ENCODE measurements at regions not wholly inside any gene's neighbourhood (a gene's known extent, or its start where the extent isn't known, plus 50 kb on each side); places are given as distances from the start of the nearest gene placed in this dataset.

DNA sequence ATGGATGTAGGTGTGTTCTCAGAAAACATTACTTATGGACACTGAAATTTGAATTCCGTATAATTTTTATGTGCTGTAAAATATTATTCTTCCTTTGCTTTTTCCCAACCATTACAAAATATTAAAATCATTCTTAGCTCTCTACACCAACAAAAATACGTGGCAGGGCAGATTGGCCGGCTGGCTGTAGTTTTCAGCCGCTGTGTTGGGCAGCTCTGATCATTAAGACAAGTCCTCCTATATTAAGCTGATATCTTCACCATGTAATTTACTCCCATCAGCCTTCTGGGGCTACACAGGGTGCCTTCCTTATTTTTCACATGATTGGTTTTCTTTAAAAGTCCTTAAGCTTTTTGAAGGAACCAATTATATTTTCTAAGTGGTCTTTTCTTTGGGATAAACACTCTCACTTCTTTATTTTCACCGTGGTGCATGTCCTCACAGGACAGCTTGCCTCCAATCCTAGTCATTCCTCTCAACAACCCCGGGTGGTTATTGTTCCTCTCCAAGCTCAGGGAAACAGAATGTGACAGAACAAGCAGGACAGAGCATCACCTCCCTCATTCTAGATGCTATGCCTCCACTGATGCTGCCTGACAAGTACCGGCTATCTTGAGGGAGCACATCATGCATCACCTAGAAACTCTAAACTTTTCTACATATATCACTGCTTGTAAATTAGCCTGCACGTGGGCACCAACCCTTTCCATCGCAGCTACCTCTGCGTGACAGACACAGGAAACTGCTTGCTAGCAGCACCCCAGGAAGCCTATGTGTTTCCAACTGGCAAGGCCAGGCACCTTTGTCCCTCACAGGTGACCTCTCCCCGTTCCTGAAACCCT is 362.3 kb downstream of the MYCN start:
- H3K27ac ChIP-seq: no peak overlapping the region
- no peaks in the 10 kb centered on the region for H3K27me3 ChIP-seq
- H3K36me3 ChIP-seq: no peaks in the 10 kb centered on the region
- H3K9me3 ChIP-seq: no peaks in the 10 kb centered on the region
- intact Hi-C loops (cut with DNase I): no loop called here
- no peak for DNase-seq (ENCODE audit: extremely low spot score in 2 of 2)
- no peak overlapping the region for H3K4me3 ChIP-seq
- TF ChIP-seq POLR2A (IDR thresholded peaks at IDR 0.05): no peak
- TF ChIP-seq, protein P1, sequence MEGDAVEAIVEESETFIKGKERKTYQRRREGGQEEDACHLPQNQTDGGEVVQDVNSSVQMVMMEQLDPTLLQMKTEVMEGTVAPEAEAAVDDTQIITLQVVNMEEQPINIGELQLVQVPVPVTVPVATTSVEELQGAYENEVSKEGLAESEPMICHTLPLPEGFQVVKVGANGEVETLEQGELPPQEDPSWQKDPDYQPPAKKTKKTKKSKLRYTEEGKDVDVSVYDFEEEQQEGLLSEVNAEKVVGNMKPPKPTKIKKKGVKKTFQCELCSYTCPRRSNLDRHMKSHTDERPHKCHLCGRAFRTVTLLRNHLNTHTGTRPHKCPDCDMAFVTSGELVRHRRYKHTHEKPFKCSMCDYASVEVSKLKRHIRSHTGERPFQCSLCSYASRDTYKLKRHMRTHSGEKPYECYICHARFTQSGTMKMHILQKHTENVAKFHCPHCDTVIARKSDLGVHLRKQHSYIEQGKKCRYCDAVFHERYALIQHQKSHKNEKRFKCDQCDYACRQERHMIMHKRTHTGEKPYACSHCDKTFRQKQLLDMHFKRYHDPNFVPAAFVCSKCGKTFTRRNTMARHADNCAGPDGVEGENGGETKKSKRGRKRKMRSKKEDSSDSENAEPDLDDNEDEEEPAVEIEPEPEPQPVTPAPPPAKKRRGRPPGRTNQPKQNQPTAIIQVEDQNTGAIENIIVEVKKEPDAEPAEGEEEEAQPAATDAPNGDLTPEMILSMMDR (IDR thresholded peaks at IDR 0.05): no peak
- TF ChIP-seq POLR2AphosphoS5 (IDR thresholded peaks at IDR 0.05; ENCODE audit: insufficient read depth in 1 of 2, low read depth in 1 of 2): no peak
- no peaks in the 10 kb centered on the region for H3K4me1 ChIP-seq

DNA sequence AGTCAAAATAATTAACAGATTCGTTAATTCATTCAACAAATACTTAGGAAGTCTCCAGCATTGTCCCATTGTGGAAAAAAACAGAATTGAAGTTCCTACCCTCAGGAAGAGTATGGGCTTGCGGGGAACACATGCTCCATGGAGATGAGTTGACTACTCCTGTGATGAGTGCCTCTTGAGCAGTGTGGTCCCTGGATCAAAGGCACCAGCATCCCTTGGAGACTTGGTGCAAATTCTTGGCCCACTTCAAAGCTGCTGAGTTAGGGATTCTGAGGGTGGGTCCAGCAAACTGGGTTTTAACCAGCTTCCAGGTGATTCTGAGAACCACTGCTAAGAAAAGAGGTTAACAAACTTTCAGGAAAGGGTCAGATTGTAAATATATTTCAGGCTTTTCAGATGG is 361.6 kb downstream of the MYCN start:
- no peaks in the 10 kb centered on the region for H3K36me3 ChIP-seq
- no peaks in the 10 kb centered on the region for H3K9me3 ChIP-seq
- no peak overlapping the region for H3K4me3 ChIP-seq
- H3K27me3 ChIP-seq: no peaks in the 10 kb centered on the region
- H3K27ac ChIP-seq: no peak overlapping the region
- intact Hi-C loops (cut with DNase I): no loop called here
- no peak for DNase-seq (ENCODE audit: extremely low spot score in 2 of 2)
- TF ChIP-seq POLR2A (IDR thresholded peaks at IDR 0.05) (no peak), POLR2AphosphoS5 (IDR thresholded peaks at IDR 0.05; ENCODE audit: insufficient read depth in 1 of 2, low read depth in 1 of 2) (no peak)
- TF ChIP-seq, protein P1 (IDR thresholded peaks at IDR 0.05): no peak
- no peaks in the 10 kb centered on the region for H3K4me1 ChIP-seq

DNA sequence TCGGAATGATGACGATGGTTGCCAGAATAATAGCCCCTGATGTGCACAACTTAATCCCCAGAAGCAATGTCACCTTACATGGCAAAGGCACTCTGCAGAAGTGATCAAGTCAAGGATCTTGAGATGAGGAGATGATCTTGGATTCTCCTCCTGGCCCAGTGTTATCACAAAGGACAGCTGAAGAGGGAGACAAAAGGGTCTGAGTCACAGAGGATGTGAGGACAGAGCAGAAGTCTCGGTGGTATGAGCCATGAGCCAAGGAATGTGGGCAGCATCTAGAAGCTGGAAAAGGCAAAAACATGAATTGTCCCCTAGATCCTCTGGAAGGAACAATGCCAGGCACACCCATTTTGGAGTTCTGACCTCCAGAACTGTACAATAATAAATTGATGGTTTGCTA is 358.5 kb downstream of the MYCN start:
- TF ChIP-seq, protein P1 (IDR thresholded peaks at IDR 0.05): no peak
- no peak for TF ChIP-seq POLR2AphosphoS5 (IDR thresholded peaks at IDR 0.05; ENCODE audit: insufficient read depth in 1 of 2, low read depth in 1 of 2)
- TF ChIP-seq POLR2A (IDR thresholded peaks at IDR 0.05): no peak
- H3K9me3 ChIP-seq: no peaks in the 10 kb centered on the region
- H3K36me3 ChIP-seq: no peaks in the 10 kb centered on the region
- no peak for DNase-seq (ENCODE audit: extremely low spot score in 2 of 2)
- H3K4me3 ChIP-seq: no peak overlapping the region
- intact Hi-C loops (cut with DNase I): no loop called here
- no peaks in the 10 kb centered on the region for H3K4me1 ChIP-seq
- H3K27me3 ChIP-seq: no peaks in the 10 kb centered on the region
- H3K27ac ChIP-seq: no peak overlapping the region

DNA sequence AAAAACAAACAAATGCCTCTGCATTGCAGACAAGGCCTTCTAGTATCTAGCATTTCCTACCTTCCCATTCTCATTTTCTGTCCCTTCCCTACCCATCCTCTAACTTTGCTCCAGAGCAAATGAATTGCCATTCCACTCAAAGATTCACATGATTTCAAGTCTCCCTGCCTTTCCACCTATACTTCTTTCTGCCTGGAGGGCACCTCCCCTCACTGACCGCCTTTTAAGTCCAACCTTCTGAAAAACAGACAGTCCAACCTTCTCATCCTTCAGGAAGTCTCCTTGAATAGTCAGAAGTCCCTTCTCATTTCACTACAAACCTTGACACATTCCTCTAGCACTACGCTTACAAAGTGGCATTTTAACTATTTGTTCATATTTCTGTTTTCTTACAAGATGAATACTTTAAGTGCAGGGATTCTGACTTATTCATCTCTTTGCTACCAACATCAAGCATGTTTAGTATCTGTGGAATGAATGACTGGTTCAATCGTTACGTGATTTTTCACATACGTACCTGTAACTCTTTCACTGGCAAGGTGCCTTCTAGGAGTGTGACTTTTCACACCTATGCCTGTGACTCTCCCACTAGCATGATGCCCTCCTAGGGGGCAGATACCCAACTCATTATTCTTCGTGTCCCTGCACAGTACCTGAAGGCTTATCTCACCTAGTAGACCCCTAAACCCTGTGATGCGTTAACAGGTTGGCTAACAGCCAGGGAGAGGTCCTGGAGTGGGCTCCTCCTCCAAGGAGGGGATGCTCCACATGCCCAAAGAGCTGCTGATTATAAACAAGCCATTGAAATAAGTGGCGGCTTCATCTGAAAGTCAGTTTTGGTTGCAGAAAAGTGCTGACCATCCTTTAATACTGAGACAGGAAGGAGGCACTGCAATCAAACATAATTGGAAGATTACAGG is 356.2 kb downstream of the MYCN start:
- no peak for DNase-seq (ENCODE audit: extremely low spot score in 2 of 2)
- Histone ChIP-seq H3K4me1 (no peaks in the 10 kb centered on the region), H3K27me3 (no peaks in the 10 kb centered on the region), H3K36me3 (no peaks in the 10 kb centered on the region), H3K4me3 (no peak overlapping the region), H3K27ac (no peak overlapping the region), H3K9me3 (no peaks in the 10 kb centered on the region)
- TF ChIP-seq POLR2A (IDR thresholded peaks at IDR 0.05) (no peak), POLR2AphosphoS5 (IDR thresholded peaks at IDR 0.05; ENCODE audit: insufficient read depth in 1 of 2, low read depth in 1 of 2) (no peak)
- TF ChIP-seq, protein P1 (IDR thresholded peaks at IDR 0.05): no peak
- intact Hi-C loops (cut with DNase I): no loop called here

DNA sequence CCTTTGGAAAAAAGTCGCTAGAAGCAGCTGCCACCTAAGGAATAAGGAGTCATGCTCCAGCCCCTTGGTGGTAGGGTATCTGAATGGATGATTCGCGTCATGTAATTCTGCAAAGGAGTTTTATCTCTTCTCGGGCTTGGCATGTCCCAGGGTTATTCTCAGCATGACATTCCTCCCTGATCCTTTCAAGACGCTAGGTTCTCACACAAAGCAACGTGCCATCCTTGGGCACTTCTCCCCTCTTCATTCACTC is 355.6 kb downstream of the MYCN start:
- Histone ChIP-seq H3K36me3 (no peaks in the 10 kb centered on the region), H3K9me3 (no peaks in the 10 kb centered on the region), H3K4me3 (no peak overlapping the region), H3K27ac (no peak overlapping the region), H3K27me3 (no peaks in the 10 kb centered on the region), H3K4me1 (no peaks in the 10 kb centered on the region)
- intact Hi-C loops (cut with DNase I): no loop called here
- no peak for DNase-seq (ENCODE audit: extremely low spot score in 2 of 2)
- TF ChIP-seq POLR2AphosphoS5 (IDR thresholded peaks at IDR 0.05; ENCODE audit: insufficient read depth in 1 of 2, low read depth in 1 of 2): no peak
- TF ChIP-seq, protein P1 (IDR thresholded peaks at IDR 0.05): no peak
- TF ChIP-seq POLR2A (IDR thresholded peaks at IDR 0.05): no peak
